ENCODE measurements at regions not wholly inside any gene's neighbourhood (a gene's known extent, or its start where the extent isn't known, plus 50 kb on each side); places are given as distances from the start of the nearest gene placed in this dataset.

DNA sequence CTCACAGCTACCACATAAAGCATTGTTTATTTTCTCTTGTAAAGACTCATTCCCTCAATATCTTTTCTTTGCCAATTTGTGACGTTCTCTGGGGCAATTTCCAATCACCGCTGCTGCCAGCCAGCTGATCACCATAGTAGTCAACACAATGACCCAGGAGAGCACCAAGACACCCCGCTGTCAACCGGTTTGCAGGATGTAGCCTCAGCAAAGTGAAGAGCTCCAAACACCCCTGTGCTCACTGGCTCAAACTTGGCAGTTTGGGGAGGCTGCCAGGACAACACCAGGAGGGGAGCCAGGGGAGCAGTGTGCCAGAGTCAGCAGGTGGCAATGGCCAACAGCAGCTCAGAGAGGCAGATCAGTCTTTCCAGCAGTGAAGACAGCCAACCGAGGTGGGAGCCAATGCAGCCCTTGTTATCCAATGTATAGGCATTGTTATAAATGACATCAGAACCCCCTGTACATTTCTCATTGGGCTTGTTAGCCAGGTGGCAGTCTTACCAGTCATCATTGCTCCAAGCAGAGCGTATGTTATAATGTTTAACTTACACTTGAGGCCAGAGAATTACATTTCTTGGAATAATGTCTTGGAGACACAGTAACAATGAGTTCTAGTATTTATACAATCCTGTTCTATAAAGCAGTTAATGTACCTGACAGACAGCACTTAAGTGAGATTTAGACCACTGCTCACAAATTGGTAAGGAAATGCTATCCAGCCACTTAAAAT lies 274.9 kb upstream of the GK2 start:
- WGBS, 2 donors: 62 to 66% methylated on average over 6 of the region's 6 CpGs
- Histone ChIP-seq H3K9me3 (no peaks in the 10 kb centered on the region), H3K27ac (no peak overlapping the region), H3K4me1 (no peaks in the 10 kb centered on the region), H3K4me3 (no peak overlapping the region), H3K36me3 (no peaks in the 10 kb centered on the region), H3K27me3 (no peaks in the 10 kb centered on the region)
- TF ChIP-seq, protein P1, sequence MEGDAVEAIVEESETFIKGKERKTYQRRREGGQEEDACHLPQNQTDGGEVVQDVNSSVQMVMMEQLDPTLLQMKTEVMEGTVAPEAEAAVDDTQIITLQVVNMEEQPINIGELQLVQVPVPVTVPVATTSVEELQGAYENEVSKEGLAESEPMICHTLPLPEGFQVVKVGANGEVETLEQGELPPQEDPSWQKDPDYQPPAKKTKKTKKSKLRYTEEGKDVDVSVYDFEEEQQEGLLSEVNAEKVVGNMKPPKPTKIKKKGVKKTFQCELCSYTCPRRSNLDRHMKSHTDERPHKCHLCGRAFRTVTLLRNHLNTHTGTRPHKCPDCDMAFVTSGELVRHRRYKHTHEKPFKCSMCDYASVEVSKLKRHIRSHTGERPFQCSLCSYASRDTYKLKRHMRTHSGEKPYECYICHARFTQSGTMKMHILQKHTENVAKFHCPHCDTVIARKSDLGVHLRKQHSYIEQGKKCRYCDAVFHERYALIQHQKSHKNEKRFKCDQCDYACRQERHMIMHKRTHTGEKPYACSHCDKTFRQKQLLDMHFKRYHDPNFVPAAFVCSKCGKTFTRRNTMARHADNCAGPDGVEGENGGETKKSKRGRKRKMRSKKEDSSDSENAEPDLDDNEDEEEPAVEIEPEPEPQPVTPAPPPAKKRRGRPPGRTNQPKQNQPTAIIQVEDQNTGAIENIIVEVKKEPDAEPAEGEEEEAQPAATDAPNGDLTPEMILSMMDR (IDR thresholded peaks at IDR 0.05): no peak
- ATAC-seq: peak in 3 of 8 donors; percentile 57 to 68 (median 63)
- DNase-seq: peak; percentile 12 to 29
- intact Hi-C loops (cut with DNase I): no loop called here

DNA sequence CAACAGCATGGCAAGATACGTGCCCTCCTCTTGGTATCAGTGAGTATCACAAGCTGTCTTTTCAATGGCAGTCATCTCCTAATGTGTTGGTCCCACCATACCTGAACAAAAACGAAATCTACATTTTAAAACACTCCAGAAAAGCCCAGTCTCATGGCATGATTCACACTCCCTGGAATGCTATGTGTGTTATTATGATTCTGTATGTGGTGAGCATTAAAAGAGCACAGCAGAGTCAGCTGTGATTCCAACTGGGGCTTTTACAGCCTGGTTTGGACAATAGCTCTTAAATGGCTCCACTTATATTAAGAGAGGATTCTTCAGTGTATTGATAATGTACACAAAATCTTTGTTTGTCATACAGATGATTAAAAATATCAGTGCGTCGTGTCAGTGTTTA lies 274.1 kb upstream of the GK2 start:
- H3K9me3 ChIP-seq: no peaks in the 10 kb centered on the region
- ATAC-seq (no peak), DNase-seq (no peak)
- WGBS, 2 donors: 79 to 82% methylated on average over 4 of the region's 4 CpGs
- H3K27ac ChIP-seq: no peak overlapping the region
- H3K27me3 ChIP-seq: no peaks in the 10 kb centered on the region
- no peaks in the 10 kb centered on the region for H3K4me1 ChIP-seq
- TF ChIP-seq, protein P1 (IDR thresholded peaks at IDR 0.05): no peak
- no peaks in the 10 kb centered on the region for H3K36me3 ChIP-seq
- intact Hi-C loops (cut with DNase I): no loop called here
- no peak overlapping the region for H3K4me3 ChIP-seq

DNA sequence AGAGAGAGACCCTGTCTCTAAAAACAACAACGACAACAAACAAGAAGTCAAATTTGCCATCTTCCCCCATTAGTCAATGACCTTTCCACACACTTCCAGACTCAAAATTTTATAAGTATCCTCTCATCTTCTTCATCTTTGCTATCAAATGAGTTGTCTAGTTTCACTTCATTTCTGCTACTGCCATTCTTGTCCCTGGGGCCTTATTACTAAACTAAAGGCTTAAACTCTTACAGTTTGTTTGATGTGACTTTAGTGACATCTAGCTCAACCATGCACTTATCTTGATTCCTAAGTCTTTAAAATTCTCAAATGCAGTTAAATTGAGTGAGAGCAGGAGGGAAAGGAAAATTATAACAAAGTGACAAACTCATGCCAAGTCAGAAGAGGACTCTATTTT lies 271.8 kb upstream of the GK2 start:
- H3K27me3 ChIP-seq: no peaks in the 10 kb centered on the region
- ATAC-seq: no peak
- TF ChIP-seq, protein P1 (IDR thresholded peaks at IDR 0.05): no peak

DNA sequence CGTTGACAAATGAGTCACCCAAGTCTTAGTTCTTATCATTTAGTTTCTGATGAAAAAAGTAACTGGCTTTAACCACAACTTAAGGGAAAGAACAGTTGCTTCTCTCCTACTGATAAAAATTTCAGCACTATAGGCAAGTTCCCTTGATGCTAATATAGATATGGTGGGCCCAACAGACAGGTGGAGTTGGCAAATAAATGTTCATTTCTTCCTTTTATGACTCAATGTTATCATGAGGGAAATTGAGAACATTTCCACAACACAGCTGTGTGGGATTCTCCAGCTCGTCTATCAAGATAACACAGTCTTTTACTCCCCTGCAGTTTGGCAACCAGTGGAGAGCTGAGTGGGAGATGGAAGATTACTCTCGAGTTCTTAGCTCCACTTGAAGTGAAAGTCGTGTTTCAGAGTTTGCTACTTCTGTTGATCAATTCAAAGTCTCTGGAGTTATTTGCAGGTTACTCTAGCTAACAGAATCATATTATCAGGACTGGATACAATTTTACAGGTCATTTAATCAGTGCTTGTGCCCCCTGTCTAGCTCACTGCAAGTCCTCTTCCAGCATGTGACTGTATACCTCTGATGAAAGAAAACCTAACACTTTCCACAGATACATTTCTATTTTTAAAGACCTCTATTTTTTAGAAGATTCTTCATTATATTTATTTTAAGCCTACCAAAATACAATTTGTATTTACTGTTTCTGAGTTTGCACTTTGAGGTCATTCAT lies 270.6 kb upstream of the GK2 start:
- TF ChIP-seq, protein P1 (IDR thresholded peaks at IDR 0.05): no peak
- intact Hi-C loops (cut with DNase I): no loop called here
- Histone ChIP-seq H3K4me1 (no peaks in the 10 kb centered on the region), H3K27ac (no peak overlapping the region), H3K4me3 (no peak overlapping the region), H3K27me3 (no peaks in the 10 kb centered on the region), H3K9me3 (peaks cover 0 to 9% (median 0%) of the 10 kb centered on the region in 11 donors), H3K36me3 (no peaks in the 10 kb centered on the region)
- ATAC-seq (peak in 5 of 8 donors; percentile 39 to 78 (median 66)), DNase-seq (peak in 1 of 2 donors; percentile 6)
- 21 to 32% methylated on average over 4 of the region's 4 CpGs for WGBS, 2 donors

More for the DNA sequence above, 271.8 kb upstream of the GK2 start:
- 92% methylated on average over 1 of the region's 1 CpG for WGBS, 2 donors
- no peaks in the 10 kb centered on the region for H3K36me3 ChIP-seq
- no peak for DNase-seq
- intact Hi-C loops (cut with DNase I): no loop called here
- H3K4me3 ChIP-seq: no peak overlapping the region
- peaks cover 0 to 2% (median 0%) of the 10 kb centered on the region in 11 donors for H3K9me3 ChIP-seq
- no peaks in the 10 kb centered on the region for H3K4me1 ChIP-seq
- H3K27ac ChIP-seq: no peak overlapping the region
